ENCODE measurements at regions not wholly inside any gene's neighbourhood (a gene's known extent, or its start where the extent isn't known, plus 50 kb on each side); places are given as distances from the start of the nearest gene placed in this dataset.

- Histone ChIP-seq H3K9me3 (no peaks in the 10 kb centered on the region), H3K27me3 (no peaks in the 10 kb centered on the region), H3K36me3 (no peaks in the 10 kb centered on the region), H3K4me1 (peaks cover 0 to 5% (median 0%) of the 10 kb centered on the region in 3 donors), H3K4me3 (no peak overlapping the region), H3K27ac (no peak overlapping the region)
- 36 to 48% methylated on average over 4 to 5 of the region's 6 CpGs for WGBS, 2 donors
- TF ChIP-seq, protein P1, sequence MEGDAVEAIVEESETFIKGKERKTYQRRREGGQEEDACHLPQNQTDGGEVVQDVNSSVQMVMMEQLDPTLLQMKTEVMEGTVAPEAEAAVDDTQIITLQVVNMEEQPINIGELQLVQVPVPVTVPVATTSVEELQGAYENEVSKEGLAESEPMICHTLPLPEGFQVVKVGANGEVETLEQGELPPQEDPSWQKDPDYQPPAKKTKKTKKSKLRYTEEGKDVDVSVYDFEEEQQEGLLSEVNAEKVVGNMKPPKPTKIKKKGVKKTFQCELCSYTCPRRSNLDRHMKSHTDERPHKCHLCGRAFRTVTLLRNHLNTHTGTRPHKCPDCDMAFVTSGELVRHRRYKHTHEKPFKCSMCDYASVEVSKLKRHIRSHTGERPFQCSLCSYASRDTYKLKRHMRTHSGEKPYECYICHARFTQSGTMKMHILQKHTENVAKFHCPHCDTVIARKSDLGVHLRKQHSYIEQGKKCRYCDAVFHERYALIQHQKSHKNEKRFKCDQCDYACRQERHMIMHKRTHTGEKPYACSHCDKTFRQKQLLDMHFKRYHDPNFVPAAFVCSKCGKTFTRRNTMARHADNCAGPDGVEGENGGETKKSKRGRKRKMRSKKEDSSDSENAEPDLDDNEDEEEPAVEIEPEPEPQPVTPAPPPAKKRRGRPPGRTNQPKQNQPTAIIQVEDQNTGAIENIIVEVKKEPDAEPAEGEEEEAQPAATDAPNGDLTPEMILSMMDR (IDR thresholded peaks at IDR 0.05) = no peak
- no peak for TF ChIP-seq POLR2A (IDR thresholded peaks at IDR 0.05)
- intact Hi-C loops (cut with DNase I) = no loop called here
- no peak for DNase-seq
Observed at GRCh38 chr12:79524507-79525148, 166.1 kb downstream of the PAWR start.

DNA sequence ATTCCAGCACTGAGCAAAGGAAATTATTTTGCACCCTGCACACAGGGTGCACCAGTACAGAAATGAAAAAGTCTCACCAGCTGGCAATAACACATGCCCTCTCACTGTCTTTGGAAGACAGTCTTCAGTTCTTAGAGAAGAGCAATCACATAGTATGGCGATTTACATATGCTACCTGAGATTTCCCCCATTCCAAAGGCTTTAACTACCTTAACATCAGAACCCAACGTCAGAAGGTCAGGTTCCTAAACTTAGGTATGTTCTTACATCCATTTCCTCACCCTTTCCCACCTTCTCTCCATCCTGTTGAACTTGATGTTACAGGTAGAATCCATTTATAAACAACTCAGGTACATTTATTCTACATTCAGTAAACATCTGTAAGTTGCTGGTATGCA, 167.8 kb downstream of the PAWR start:
- Histone ChIP-seq H3K27me3 (no peaks in the 10 kb centered on the region), H3K27ac (no peak overlapping the region), H3K4me3 (no peak overlapping the region), H3K9me3 (no peaks in the 10 kb centered on the region), H3K36me3 (no peaks in the 10 kb centered on the region), H3K4me1 (peaks cover 0 to 5% (median 0%) of the 10 kb centered on the region in 3 donors)
- no peak for DNase-seq
- intact Hi-C loops (cut with DNase I) = no loop called here
- TF ChIP-seq, protein P1 (IDR thresholded peaks at IDR 0.05) = no peak
- TF ChIP-seq POLR2A (IDR thresholded peaks at IDR 0.05) = no peak
- WGBS, 2 donors = 75 to 88% methylated on average over 2 of the region's 2 CpGs

GRCh38 chr12:79522257-79522988, 168.3 kb downstream of the PAWR start:
- intact Hi-C loops (cut with DNase I) = no loop called here
- Histone ChIP-seq H3K9me3 (no peaks in the 10 kb centered on the region), H3K4me3 (no peak overlapping the region), H3K36me3 (no peaks in the 10 kb centered on the region), H3K27ac (no peak overlapping the region), H3K27me3 (no peaks in the 10 kb centered on the region), H3K4me1 (peaks cover 0 to 5% (median 0%) of the 10 kb centered on the region in 3 donors)
- TF ChIP-seq, protein P1 (IDR thresholded peaks at IDR 0.05) = no peak
- TF ChIP-seq POLR2A (IDR thresholded peaks at IDR 0.05) = no peak
- 60 to 62% methylated on average over 11 of the region's 11 CpGs for WGBS, 2 donors
- DNase-seq = no peak

DNA sequence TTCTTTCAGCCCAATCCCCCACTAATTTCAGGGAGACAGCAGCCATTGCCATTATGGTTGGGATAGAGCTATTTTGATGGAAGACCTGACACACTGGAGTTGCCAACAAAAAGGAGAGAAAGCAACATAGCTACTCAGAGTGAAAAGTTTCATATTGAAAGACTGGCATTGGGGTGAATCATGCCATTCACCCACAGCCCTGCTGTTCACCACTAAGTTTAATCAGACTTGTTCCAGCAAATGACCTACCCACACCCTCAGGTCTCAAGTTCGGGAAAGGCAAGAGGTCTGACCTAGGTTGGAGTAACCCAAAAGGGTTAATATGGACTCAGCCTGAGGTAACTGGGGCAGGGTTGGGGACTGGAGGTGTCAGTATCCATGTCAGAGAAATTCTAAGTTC, 169.2 kb downstream of the PAWR start:
- intact Hi-C loops (cut with DNase I) = no loop called here
- no peaks in the 10 kb centered on the region for H3K27me3 ChIP-seq
- peaks cover 0 to 5% (median 0%) of the 10 kb centered on the region in 3 donors for H3K4me1 ChIP-seq
- no peaks in the 10 kb centered on the region for H3K9me3 ChIP-seq
- no peak for DNase-seq
- WGBS, 2 donors = 33 to 43% methylated on average over 1 of the region's 1 CpG
- H3K27ac ChIP-seq = no peak overlapping the region
- no peak for TF ChIP-seq POLR2A (IDR thresholded peaks at IDR 0.05)
- TF ChIP-seq, protein P1 (IDR thresholded peaks at IDR 0.05) = no peak
- H3K4me3 ChIP-seq = no peak overlapping the region
- H3K36me3 ChIP-seq = no peaks in the 10 kb centered on the region

DNA sequence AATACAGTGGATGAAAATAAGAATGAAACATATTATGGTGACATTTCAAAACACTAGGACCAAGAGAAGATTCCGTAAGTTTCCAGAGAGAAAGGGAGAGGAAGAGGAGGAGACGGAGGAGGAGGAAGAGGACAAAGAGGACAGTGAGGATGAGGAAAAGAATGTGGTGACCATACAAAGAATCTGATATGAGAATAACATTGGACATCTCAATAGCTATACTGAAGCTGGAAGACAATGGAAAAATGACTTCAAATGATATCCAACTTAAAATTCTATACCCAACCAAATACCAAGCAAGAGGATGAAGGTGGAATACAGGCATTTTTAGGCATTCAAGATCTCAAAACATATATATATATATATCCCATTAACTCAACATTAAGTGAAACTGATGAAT, 173.4 kb downstream of the PAWR start:
- Histone ChIP-seq H3K27me3 (no peaks in the 10 kb centered on the region), H3K9me3 (no peaks in the 10 kb centered on the region), H3K27ac (no peak overlapping the region), H3K36me3 (no peaks in the 10 kb centered on the region), H3K4me1 (no peaks in the 10 kb centered on the region), H3K4me3 (no peak overlapping the region)
- WGBS, 2 donors = 94 to 100% methylated on average over 2 of the region's 2 CpGs
- no peak for TF ChIP-seq POLR2A (IDR thresholded peaks at IDR 0.05)
- TF ChIP-seq, protein P1 (IDR thresholded peaks at IDR 0.05) = no peak
- intact Hi-C loops (cut with DNase I) = no loop called here
- no peak for DNase-seq
